GM21529 (cell line): ENCODE measurements at regions not wholly inside any gene's neighbourhood (a gene's known extent, or its start where the extent isn't known, plus 50 kb on each side); places are given as distances from the start of the nearest gene placed in this dataset.

ENCODE experiments used
- ATAC-seq: cut with Tn5 transposase; IDR thresholded peaks from one replicate; pipeline ENCODE4 v1.9.1; 2021; ENCODE audit not compliant: unreplicated experiment

- no peak for ATAC-seq
These were observed 54.5 kb upstream of the HTR4 start for GRCh38 chr5:148708854-148709253.

- ATAC-seq: no peak
These were observed 57.6 kb upstream of the HTR4 start for GRCh38 chr5:148711961-148712360.

DNA sequence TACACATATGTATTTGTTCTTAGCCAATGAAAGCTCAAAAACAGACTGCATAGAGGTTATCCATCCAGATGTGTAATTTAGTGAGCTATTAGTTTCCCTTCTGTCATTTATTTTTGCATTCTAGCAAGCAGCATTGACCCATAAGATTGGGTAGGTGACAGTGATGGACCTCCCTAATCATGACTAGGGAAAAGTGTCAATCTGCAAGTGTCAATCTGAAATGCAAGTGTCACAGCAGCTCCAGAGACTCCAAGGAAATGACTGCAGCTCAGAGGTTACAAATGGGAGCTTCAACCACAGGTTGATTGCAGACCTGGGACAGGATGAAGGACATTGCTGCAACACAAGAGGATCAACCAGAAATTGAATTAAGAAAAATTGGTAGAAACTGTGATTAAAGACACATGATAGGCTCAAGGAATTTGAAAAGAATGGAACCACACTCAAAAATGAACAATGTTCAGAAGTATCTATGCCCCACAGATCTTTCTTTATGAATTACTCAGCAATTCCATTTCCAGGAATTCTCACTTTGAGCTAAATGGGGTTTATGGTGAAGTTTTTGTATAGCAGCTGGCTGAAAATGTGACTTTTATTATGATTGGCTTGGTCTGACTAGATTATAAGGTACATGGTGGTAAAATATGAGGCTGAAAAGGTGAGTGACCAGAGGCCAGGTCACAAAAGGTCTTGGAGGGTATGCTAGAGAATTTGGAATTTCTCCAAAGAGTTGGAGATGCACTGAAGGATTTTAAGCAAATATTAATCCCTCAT is 59.6 kb upstream of the HTR4 start:
- ATAC-seq: no peak

- ATAC-seq: no peak
These were observed 62.4 kb upstream of the HTR4 start for GRCh38 chr5:148716716-148717115.

GRCh38 chr5:148717668-148718067 is 63.3 kb upstream of the HTR4 start:
- ATAC-seq: no peak

- no peak for ATAC-seq
These were observed 65.3 kb upstream of the HTR4 start for GRCh38 chr5:148719605-148720004.

GRCh38 chr5:148720257-148720656 is 65.9 kb upstream of the HTR4 start:
- no peak for ATAC-seq

DNA sequence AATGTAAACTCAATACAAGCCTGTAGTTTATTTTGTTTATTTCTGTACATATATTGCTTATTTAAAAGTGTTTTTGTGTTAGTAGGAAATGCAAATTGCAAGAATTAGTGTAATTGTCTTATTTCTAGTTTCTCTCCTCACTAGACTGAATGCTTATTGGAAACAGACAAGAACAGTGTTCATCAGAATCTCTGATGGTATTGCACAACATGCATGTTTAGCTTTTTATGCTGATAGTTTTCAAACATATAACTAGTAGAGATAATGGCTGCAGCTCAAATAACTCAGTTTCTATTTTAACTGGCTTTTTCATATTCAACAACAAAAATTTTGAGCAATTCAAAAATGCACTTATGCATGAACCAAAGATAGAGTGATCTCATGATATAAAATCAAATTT is 68.8 kb upstream of the HTR4 start:
- ATAC-seq: no peak

DNA sequence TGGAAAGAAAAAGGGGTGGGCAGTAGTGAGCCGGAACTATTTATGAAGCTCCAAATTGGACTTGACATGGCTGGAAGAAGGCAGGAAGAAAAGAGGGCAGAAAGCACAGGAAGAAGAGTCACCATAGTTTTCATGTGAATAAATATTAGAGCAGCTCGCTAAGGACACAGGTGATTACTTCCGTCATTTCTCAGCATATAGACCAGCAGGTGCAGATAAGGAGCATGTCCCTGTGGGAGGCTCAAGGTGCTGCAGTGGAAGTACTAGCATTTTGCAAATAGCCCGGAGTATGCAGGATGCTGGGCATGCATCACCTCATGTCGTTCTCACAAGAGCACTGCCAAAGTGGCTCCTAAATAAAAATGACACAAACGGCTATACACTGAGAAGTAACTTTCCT is 71.3 kb upstream of the HTR4 start:
- ATAC-seq: no peak

DNA sequence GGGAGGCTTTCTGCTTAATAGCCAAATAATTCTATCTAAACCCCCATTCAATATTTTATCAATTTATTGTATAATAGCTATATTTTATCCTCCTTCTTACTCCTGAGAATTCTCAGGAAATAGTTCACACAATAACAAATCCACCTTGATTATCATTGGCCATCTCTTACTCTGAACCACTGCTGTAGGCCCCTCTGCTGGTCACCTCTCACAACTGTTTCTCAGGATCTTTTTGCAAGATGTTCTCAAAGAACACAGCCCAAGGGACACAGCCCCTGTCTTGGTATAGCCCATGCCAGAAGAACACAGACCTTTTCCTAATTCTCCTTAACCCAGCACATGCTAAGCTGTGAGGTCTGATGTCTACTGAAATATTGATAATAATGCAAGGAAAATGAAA is 74.9 kb upstream of the HTR4 start:
- ATAC-seq: no peak

GRCh38 chr5:148730270-148730669 is 75.9 kb upstream of the HTR4 start:
- ATAC-seq: no peak

- ATAC-seq: peak; percentile 91
These were observed 76.9 kb upstream of the HTR4 start for GRCh38 chr5:148730942-148731898.

DNA sequence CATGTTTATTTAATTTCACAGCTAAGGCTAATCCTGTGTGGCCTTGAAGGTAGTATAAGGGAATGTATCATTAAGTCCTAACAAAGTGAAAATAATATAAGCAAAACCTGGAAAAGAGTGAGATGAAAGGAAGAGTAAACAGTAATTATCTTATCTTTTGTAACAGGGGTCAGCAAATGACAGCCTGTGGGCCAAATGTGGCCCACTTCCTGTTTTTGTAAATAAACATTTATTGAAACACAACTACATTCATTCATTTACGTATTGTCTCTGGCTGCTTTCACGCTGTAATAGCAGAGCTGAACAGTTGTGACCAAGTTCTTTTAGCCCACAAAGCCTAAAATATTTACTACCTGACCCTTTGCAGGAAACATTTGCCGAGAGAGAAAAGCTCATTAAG is 78.4 kb upstream of the HTR4 start:
- no peak for ATAC-seq

GRCh38 chr5:148733601-148734438 is 79.5 kb upstream of the HTR4 start:
- peak; percentile 37 for ATAC-seq

DNA sequence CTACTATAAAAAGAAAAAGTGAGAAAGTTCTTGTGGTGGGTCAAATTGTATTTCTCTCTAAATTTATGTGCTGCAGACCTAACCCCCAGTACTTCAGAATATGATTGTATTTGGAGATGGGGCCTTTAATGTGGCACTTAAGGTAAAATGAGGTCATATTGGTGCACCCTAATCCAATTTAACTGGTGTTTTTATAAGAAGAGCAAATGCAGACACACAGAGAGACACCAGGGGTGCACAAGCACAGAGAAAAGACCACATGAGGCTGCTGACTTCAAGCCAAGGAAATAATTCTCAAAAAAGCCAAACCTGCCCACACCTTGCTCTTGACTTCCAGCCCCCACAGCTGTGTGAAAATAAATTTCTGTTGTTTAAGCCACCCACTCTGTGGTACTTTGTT is 80.2 kb upstream of the HTR4 start:
- no peak for ATAC-seq

GRCh38 chr5:148735301-148735835 is 81.0 kb upstream of the HTR4 start:
- no peak for ATAC-seq

DNA sequence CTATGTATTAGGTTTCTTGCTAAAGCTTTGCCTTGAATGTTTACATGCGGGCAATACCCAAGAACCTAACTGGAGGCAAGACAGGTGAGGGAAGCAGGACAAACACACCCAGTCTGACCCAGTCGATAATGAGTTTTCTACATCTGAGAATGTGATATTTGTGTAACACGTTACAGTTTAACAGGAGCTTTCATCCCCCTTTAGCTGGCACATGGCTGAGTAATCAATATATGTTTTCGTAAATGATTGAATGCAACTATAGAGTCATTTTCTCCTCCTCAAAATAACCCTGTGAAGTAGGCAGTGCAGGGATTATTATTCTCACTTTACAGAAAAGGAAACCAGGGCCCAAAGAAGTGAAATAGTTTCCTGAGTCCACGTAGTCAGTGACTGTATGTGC is 84.7 kb upstream of the HTR4 start:
- ATAC-seq: no peak

- ATAC-seq: no peak
These were observed 85.2 kb upstream of the HTR4 start for GRCh38 chr5:148739524-148739923.

DNA sequence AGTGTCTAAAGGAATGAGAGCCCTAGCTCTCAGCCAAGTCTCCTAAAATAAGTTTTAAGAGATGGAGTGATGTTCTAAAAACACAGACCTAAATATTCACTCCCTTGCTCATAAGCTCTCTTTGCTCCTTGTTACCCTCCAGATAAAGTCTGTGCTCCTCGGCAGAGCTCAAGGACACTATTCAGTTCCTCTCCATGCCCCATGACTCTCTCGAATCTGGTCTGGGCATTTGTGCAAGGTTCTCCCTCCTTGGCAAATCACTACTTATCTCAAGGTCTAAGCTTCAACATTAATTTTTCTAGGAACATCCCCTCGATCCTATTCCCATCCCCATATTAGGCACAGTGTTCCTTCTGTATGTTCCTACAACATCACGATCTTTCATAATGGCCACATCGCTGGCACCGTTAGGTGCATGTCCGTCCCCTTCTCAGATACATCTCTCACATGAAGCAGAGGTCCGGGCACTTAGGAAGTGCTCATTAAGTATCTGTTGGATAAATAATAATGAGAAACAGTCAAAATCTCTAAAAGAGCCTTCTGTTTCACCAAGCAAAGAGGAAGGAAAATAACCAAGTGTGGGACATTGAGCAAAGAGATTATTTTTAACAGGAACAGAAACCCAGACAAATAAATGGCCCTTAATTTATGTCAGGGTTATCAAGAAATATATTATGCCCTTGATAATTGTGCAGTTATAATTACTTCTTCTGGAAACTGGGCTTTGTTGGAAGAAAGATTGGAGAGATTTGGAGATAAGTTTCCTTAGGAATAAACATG is 85.9 kb upstream of the HTR4 start:
- no peak for ATAC-seq
